OCI-LY7 (cell line): ENCODE measurements at regions not wholly inside any gene's neighbourhood (a gene's known extent, or its start where the extent isn't known, plus 50 kb on each side); places are given as distances from the start of the nearest gene placed in this dataset.

ENCODE experiments used
- BruUV-seq: library from RNA; stranded (reverse); fragments of 400-500 nt; replicated peaks from 2 replicates; lab custom pipeline; 2021; lab: Mats Ljungman, UMichigan
- CTCF ChIA-PET: fragments of 300-600 bp; sonication (Branson Sonifier 250); formaldehyde crosslinking; loops from one replicate; lab custom pipeline; 2022; ENCODE audit warnings: antibody characterized with exemption; ENCODE audit not compliant: unreplicated experiment; lab: Charles Lee
- POLR2A ChIA-PET: fragments of 300-600 bp; sonication (Branson Sonifier 250); formaldehyde crosslinking; loops from one replicate; lab custom pipeline; 2022; ENCODE audit warnings: antibody characterized with exemption; lab: Charles Lee
- DNase-seq: peaks from one replicate; pipeline ENCODE4 v3.0.0-alpha.2; 2015; ENCODE audit warnings: low spot score
- H2AFZ ChIP-seq: fragments of 200-600 bp; sonication (generic), shearing (Covaris generic); 2 replicates; pipeline ENCODE4 v1.6.1; 2014; ENCODE audit warnings: mild to moderate bottlenecking, antibody characterized with exemption, low read length, moderate library complexity
- H3K27ac ChIP-seq: fragments of 200-600 bp; sonication (generic); 2 replicates; pipeline ENCODE4 v1.5.1; 2014; ENCODE audit warnings: mixed run types, low read depth, mild to moderate bottlenecking, moderate library complexity, low read length, inconsistent platforms; ENCODE audit not compliant: poor library complexity, severe bottlenecking
- H3K36me3 ChIP-seq: fragments of 200-600 bp; sonication (generic); 2 replicates; pipeline ENCODE4 v1.6.1; 2014; ENCODE audit warnings: mild to moderate bottlenecking, antibody characterized with exemption, low read length, moderate library complexity, mixed read lengths; ENCODE audit not compliant: insufficient read depth
- H3K4me1 ChIP-seq: fragments of 200-600 bp; sonication (generic); 2 replicates; pipeline ENCODE4 v1.5.1; 2014; ENCODE audit warnings: mild to moderate bottlenecking, low read length; ENCODE audit not compliant: insufficient read depth, poor library complexity, severe bottlenecking
- H3K4me2 ChIP-seq: fragments of 200-600 bp; sonication (generic); 2 replicates; pipeline ENCODE4 v1.6.1; 2014; ENCODE audit warnings: mild to moderate bottlenecking, low read length
- H3K4me3 ChIP-seq: fragments of 200-600 bp; sonication (generic); 2 replicates; pipeline ENCODE4 v1.5.1; 2014; ENCODE audit warnings: mild to moderate bottlenecking, low read depth, low read length; ENCODE audit not compliant: poor library complexity, severe bottlenecking
- H3K79me2 ChIP-seq: fragments of 200-600 bp; sonication (generic); 2 replicates; pipeline ENCODE4 v1.6.1; 2016; ENCODE audit warnings: low read depth, mild to moderate bottlenecking, low read length, moderate library complexity, mixed read lengths; ENCODE audit not compliant: insufficient read depth
- H3K9me2 ChIP-seq: fragments of 200-600 bp; sonication (generic); 2 replicates; pipeline ENCODE4 v1.6.1; 2016; ENCODE audit warnings: mild to moderate bottlenecking, low read length, mixed read lengths; ENCODE audit not compliant: insufficient read depth
- H3K9me3 ChIP-seq: fragments of 200-600 bp; sonication (generic); 2 replicates; pipeline ENCODE4 v1.6.1; 2014; ENCODE audit warnings: mild to moderate bottlenecking, mixed run types, low read length, mixed read lengths
- H4K20me1 ChIP-seq: fragments of 200-600 bp; sonication (generic); 2 replicates; pipeline ENCODE4 v1.6.1; 2014; ENCODE audit warnings: mild to moderate bottlenecking, antibody characterized with exemption, low read length, moderate library complexity, mixed read lengths; ENCODE audit not compliant: insufficient read depth
- EZH2phosphoT487 ChIP-seq: fragments of 200-600 bp; sonication (generic); IDR thresholded peaks from 2 replicates; pipeline ENCODE4 v1.6.1; 2018; ENCODE audit warnings: low read depth, borderline replicate concordance, mild to moderate bottlenecking, mixed run types, antibody characterized with exemption, low read length, moderate library complexity, mixed read lengths
- intact Hi-C: fragments of 100-400 bp; cut with micrococcal nuclease; formaldehyde crosslinking; loops from one replicate; pipeline ENCODE4 v1.10.0; 2022; ENCODE audit not compliant: unreplicated experiment
- TF ChIP-seq, protein P1 (sequence below): fragments of 200-600 bp; sonication (generic); conservative IDR thresholded peaks from 2 replicates; pipeline ENCODE4 v1.5.1; 2014; ENCODE audit warnings: mild to moderate bottlenecking, antibody characterized with exemption, low read length, moderate library complexity, mixed read lengths

- Histone ChIP-seq H3K36me3 (no peaks in the 10 kb centered on the region), H3K4me2 (no peak overlapping the region), H2AFZ (no peak overlapping the region), H4K20me1 (no peaks in the 10 kb centered on the region), H3K4me1 (no peaks in the 10 kb centered on the region), H3K79me2 (no peaks in the 10 kb centered on the region), H3K9me2 (no peaks in the 10 kb centered on the region), H3K27ac (no peak overlapping the region), H3K9me3 (no peaks in the 10 kb centered on the region), H3K4me3 (no peak overlapping the region)
- BruUV-seq = no TSS peak
- intact Hi-C loops = no loop called here
- ChIA-PET CTCF (no interaction called here), POLR2A (no interaction called here)
- no peak for DNase-seq
- TF ChIP-seq, protein P1, sequence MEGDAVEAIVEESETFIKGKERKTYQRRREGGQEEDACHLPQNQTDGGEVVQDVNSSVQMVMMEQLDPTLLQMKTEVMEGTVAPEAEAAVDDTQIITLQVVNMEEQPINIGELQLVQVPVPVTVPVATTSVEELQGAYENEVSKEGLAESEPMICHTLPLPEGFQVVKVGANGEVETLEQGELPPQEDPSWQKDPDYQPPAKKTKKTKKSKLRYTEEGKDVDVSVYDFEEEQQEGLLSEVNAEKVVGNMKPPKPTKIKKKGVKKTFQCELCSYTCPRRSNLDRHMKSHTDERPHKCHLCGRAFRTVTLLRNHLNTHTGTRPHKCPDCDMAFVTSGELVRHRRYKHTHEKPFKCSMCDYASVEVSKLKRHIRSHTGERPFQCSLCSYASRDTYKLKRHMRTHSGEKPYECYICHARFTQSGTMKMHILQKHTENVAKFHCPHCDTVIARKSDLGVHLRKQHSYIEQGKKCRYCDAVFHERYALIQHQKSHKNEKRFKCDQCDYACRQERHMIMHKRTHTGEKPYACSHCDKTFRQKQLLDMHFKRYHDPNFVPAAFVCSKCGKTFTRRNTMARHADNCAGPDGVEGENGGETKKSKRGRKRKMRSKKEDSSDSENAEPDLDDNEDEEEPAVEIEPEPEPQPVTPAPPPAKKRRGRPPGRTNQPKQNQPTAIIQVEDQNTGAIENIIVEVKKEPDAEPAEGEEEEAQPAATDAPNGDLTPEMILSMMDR = no peak
- no peak for TF ChIP-seq EZH2phosphoT487
Observed at GRCh38 chr1:58365328-58365727, 181.2 kb downstream of the OMA1 start.

DNA sequence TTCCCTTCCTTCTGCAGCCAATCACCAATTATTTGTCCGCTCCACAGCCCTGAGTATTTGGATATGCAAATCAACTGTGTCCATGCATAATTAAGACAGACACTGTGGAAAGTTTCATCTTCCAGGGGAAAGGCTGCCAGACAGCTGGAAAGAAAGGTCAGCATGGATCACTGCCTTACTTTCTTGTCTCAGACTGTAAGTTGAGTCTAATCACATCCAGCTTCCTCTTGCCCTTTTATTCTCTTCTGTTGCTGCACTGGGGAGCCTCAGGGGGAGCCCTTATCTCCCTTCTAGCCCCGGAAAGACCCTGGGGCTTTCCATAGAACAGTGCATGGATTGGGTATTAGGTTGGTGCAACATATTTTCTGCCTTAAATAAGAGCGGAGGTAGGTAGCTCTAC, 182.9 kb downstream of the OMA1 start:
- DNase-seq = no peak
- CTCF ChIA-PET = no interaction called here

GRCh38 chr1:58361134-58361533, 185.4 kb downstream of the OMA1 start:
- ChIA-PET CTCF (no interaction called here), POLR2A (no interaction called here)
- no peak overlapping the region for H3K4me3 ChIP-seq
- no peaks in the 10 kb centered on the region for H3K36me3 ChIP-seq
- H3K9me2 ChIP-seq = no peaks in the 10 kb centered on the region
- no peak overlapping the region for H3K4me2 ChIP-seq
- BruUV-seq = no TSS peak
- H2AFZ ChIP-seq = no peak overlapping the region
- intact Hi-C loops = no loop called here
- DNase-seq = no peak
- H3K79me2 ChIP-seq = no peaks in the 10 kb centered on the region
- no peaks in the 10 kb centered on the region for H3K9me3 ChIP-seq
- no peaks in the 10 kb centered on the region for H3K4me1 ChIP-seq
- no peak overlapping the region for H3K27ac ChIP-seq
- H4K20me1 ChIP-seq = no peaks in the 10 kb centered on the region
- TF ChIP-seq, protein P1 = no peak
- no peak for TF ChIP-seq EZH2phosphoT487

More for the DNA sequence above, 182.9 kb downstream of the OMA1 start:
- H3K79me2 ChIP-seq = no peaks in the 10 kb centered on the region
- no TSS peak for BruUV-seq
- H3K4me1 ChIP-seq = no peaks in the 10 kb centered on the region
- TF ChIP-seq, protein P1 = no peak
- no peak for TF ChIP-seq EZH2phosphoT487
- no peaks in the 10 kb centered on the region for H3K9me2 ChIP-seq
- H3K4me3 ChIP-seq = no peak overlapping the region
- intact Hi-C loops = no loop called here
- no peak overlapping the region for H3K27ac ChIP-seq
- H4K20me1 ChIP-seq = no peaks in the 10 kb centered on the region
- H3K4me2 ChIP-seq = no peak overlapping the region
- H3K36me3 ChIP-seq = no peaks in the 10 kb centered on the region
- POLR2A ChIA-PET = no interaction called here
- H2AFZ ChIP-seq = no peak overlapping the region
- no peaks in the 10 kb centered on the region for H3K9me3 ChIP-seq
